Activated T-helper 2 cell treated with anti-CD3 and anti-CD28 coated beads, Interferon-gamma antibody, Interleukin-2, Interleukin-4, amounts not matched to agents 10 μg/mL and 5 μg/mL and 100 μg/mL, durations not matched to agents 14 hours and 24 hours and 36 hours (primary cell): ENCODE measurements at regions not wholly inside any gene's neighbourhood (a gene's known extent, or its start where the extent isn't known, plus 50 kb on each side); places are given as distances from the start of the nearest gene placed in this dataset.

Experiments used
- DNase-seq: peaks from one replicate; pipeline ENCODE4 v3.0.0; 2021; ENCODE audit warnings: low spot score
- H3K27ac Mint-ChIP-seq: one replicate; pipeline ENCODE4 v1.8.0; 2021; ENCODE audit warnings: mixed read lengths
- H3K27me3 Mint-ChIP-seq: one replicate; pipeline ENCODE4 v1.8.0; 2021; ENCODE audit warnings: low read depth, mixed read lengths
- H3K36me3 Mint-ChIP-seq: one replicate; pipeline ENCODE4 v1.8.0; 2021; ENCODE audit warnings: low read depth, mixed read lengths
- H3K4me1 Mint-ChIP-seq: one replicate; pipeline ENCODE4 v1.8.0; 2021; ENCODE audit warnings: low read depth, mixed read lengths
- H3K4me3 Mint-ChIP-seq: one replicate; pipeline ENCODE4 v1.8.0; 2021; ENCODE audit warnings: low read depth, mild to moderate bottlenecking, moderate library complexity, mixed read lengths
- H3K9me3 Mint-ChIP-seq: one replicate; pipeline ENCODE4 v1.8.0; 2021; ENCODE audit warnings: mixed read lengths
- intact Hi-C: fragments of 100-400 bp; cut with micrococcal nuclease; formaldehyde crosslinking; loops from one replicate; pipeline ENCODE4 v1.15.1; 2023

GRCh38 chr2:133906926-133907325, 338.7 kb upstream of the NCKAP5 start:
- no peak overlapping the region for H3K27ac Mint-ChIP-seq

GRCh38 chr2:133908171-133908570, 339.9 kb upstream of the NCKAP5 start:
- H3K27me3 Mint-ChIP-seq = no peaks in the 10 kb centered on the region
- no peak overlapping the region for H3K4me3 Mint-ChIP-seq
- no peaks in the 10 kb centered on the region for H3K36me3 Mint-ChIP-seq
- H3K27ac Mint-ChIP-seq = no peak overlapping the region
- DNase-seq = no peak
- H3K9me3 Mint-ChIP-seq = peaks cover 4% of the 10 kb centered on the region
- no peaks in the 10 kb centered on the region for H3K4me1 Mint-ChIP-seq
- intact Hi-C loops = no loop called here

More at GRCh38 chr2:133906926-133907325, 338.7 kb upstream of the NCKAP5 start:
- no peak for DNase-seq
- H3K9me3 Mint-ChIP-seq = peaks cover 4% of the 10 kb centered on the region
- intact Hi-C loops = no loop called here
- no peak overlapping the region for H3K4me3 Mint-ChIP-seq
- no peaks in the 10 kb centered on the region for H3K4me1 Mint-ChIP-seq
- H3K36me3 Mint-ChIP-seq = no peaks in the 10 kb centered on the region
- no peaks in the 10 kb centered on the region for H3K27me3 Mint-ChIP-seq

GRCh38 chr2:133918141-133918540, 335.7 kb upstream of the MGAT5 start:
- no peak overlapping the region for H3K4me3 Mint-ChIP-seq
- H3K27ac Mint-ChIP-seq = no peak overlapping the region
- no peaks in the 10 kb centered on the region for H3K27me3 Mint-ChIP-seq
- H3K36me3 Mint-ChIP-seq = no peaks in the 10 kb centered on the region
- H3K9me3 Mint-ChIP-seq = no peaks in the 10 kb centered on the region
- intact Hi-C loops = no loop called here
- H3K4me1 Mint-ChIP-seq = no peaks in the 10 kb centered on the region
- no peak for DNase-seq

GRCh38 chr2:133919285-133919684, 334.6 kb upstream of the MGAT5 start:
- Mint-ChIP-seq H3K4me3 (no peak overlapping the region), H3K4me1 (no peaks in the 10 kb centered on the region), H3K27me3 (no peaks in the 10 kb centered on the region), H3K27ac (no peak overlapping the region), H3K36me3 (no peaks in the 10 kb centered on the region), H3K9me3 (no peaks in the 10 kb centered on the region)
- DNase-seq = no peak
- intact Hi-C loops = no loop called here

GRCh38 chr2:133927894-133928293, 326.0 kb upstream of the MGAT5 start:
- intact Hi-C loops = no loop called here
- no peaks in the 10 kb centered on the region for H3K4me1 Mint-ChIP-seq
- no peaks in the 10 kb centered on the region for H3K9me3 Mint-ChIP-seq
- H3K27ac Mint-ChIP-seq = no peak overlapping the region
- no peak for DNase-seq
- H3K27me3 Mint-ChIP-seq = no peaks in the 10 kb centered on the region
- no peak overlapping the region for H3K4me3 Mint-ChIP-seq
- no peaks in the 10 kb centered on the region for H3K36me3 Mint-ChIP-seq

- Mint-ChIP-seq H3K4me3 (no peak overlapping the region), H3K9me3 (no peaks in the 10 kb centered on the region), H3K36me3 (no peaks in the 10 kb centered on the region), H3K27ac (no peak overlapping the region), H3K27me3 (no peaks in the 10 kb centered on the region), H3K4me1 (no peaks in the 10 kb centered on the region)
- DNase-seq = no peak
- intact Hi-C loops = no loop called here
Observed at GRCh38 chr2:133936096-133936495, 317.8 kb upstream of the MGAT5 start.

- Mint-ChIP-seq H3K27me3 (no peaks in the 10 kb centered on the region), H3K9me3 (no peaks in the 10 kb centered on the region), H3K27ac (no peak overlapping the region), H3K4me1 (no peaks in the 10 kb centered on the region), H3K4me3 (no peak overlapping the region), H3K36me3 (no peaks in the 10 kb centered on the region)
- no peak for DNase-seq
- intact Hi-C loops = no loop called here
Observed at GRCh38 chr2:133936601-133937000, 317.3 kb upstream of the MGAT5 start.

- no peaks in the 10 kb centered on the region for H3K9me3 Mint-ChIP-seq
- H3K4me3 Mint-ChIP-seq = no peak overlapping the region
- no peaks in the 10 kb centered on the region for H3K4me1 Mint-ChIP-seq
- no peak for DNase-seq
- H3K27me3 Mint-ChIP-seq = no peaks in the 10 kb centered on the region
- H3K27ac Mint-ChIP-seq = no peak overlapping the region
- H3K36me3 Mint-ChIP-seq = no peaks in the 10 kb centered on the region
- intact Hi-C loops = no loop called here
Observed at GRCh38 chr2:133937669-133938068, 316.2 kb upstream of the MGAT5 start.

- no peaks in the 10 kb centered on the region for H3K4me1 Mint-ChIP-seq
- no peaks in the 10 kb centered on the region for H3K9me3 Mint-ChIP-seq
- H3K27me3 Mint-ChIP-seq = peaks cover 3% of the 10 kb centered on the region
- H3K36me3 Mint-ChIP-seq = no peaks in the 10 kb centered on the region
- no peak overlapping the region for H3K27ac Mint-ChIP-seq
- intact Hi-C loops = no loop called here
- H3K4me3 Mint-ChIP-seq = no peak overlapping the region
- no peak for DNase-seq
Observed at GRCh38 chr2:133940134-133940533, 313.7 kb upstream of the MGAT5 start.

- no peak for DNase-seq
- Mint-ChIP-seq H3K27ac (no peak overlapping the region), H3K27me3 (peaks cover 3% of the 10 kb centered on the region), H3K36me3 (no peaks in the 10 kb centered on the region), H3K4me3 (no peak overlapping the region), H3K9me3 (no peaks in the 10 kb centered on the region), H3K4me1 (no peaks in the 10 kb centered on the region)
- intact Hi-C loops = no loop called here
Observed at GRCh38 chr2:133941666-133942065, 312.2 kb upstream of the MGAT5 start.

GRCh38 chr2:133942398-133942797, 311.5 kb upstream of the MGAT5 start:
- H3K4me3 Mint-ChIP-seq = no peak overlapping the region
- H3K27me3 Mint-ChIP-seq = peaks cover 3% of the 10 kb centered on the region
- H3K27ac Mint-ChIP-seq = no peak overlapping the region
- H3K4me1 Mint-ChIP-seq = no peaks in the 10 kb centered on the region
- no peaks in the 10 kb centered on the region for H3K9me3 Mint-ChIP-seq
- intact Hi-C loops = no loop called here
- no peak for DNase-seq
- no peaks in the 10 kb centered on the region for H3K36me3 Mint-ChIP-seq

- Mint-ChIP-seq H3K4me1 (no peaks in the 10 kb centered on the region), H3K27ac (no peak overlapping the region), H3K9me3 (no peaks in the 10 kb centered on the region), H3K27me3 (peaks cover 3% of the 10 kb centered on the region), H3K36me3 (no peaks in the 10 kb centered on the region), H3K4me3 (no peak overlapping the region)
- intact Hi-C loops = no loop called here
- DNase-seq = no peak
Observed at GRCh38 chr2:133943108-133943507, 310.8 kb upstream of the MGAT5 start.

- Mint-ChIP-seq H3K36me3 (no peaks in the 10 kb centered on the region), H3K27me3 (peaks cover 3% of the 10 kb centered on the region), H3K27ac (peak overlapping the region; percentile 33), H3K4me1 (no peaks in the 10 kb centered on the region), H3K9me3 (no peaks in the 10 kb centered on the region), H3K4me3 (no peak overlapping the region)
- DNase-seq = no peak
- intact Hi-C loops = no loop called here
Observed at GRCh38 chr2:133945089-133945488, 308.8 kb upstream of the MGAT5 start.

- H3K4me1 Mint-ChIP-seq = no peaks in the 10 kb centered on the region
- no peaks in the 10 kb centered on the region for H3K9me3 Mint-ChIP-seq
- H3K4me3 Mint-ChIP-seq = no peak overlapping the region
- H3K36me3 Mint-ChIP-seq = no peaks in the 10 kb centered on the region
- peaks cover 3% of the 10 kb centered on the region for H3K27me3 Mint-ChIP-seq
- intact Hi-C loops = no loop called here
- DNase-seq = no peak
- H3K27ac Mint-ChIP-seq = no peak overlapping the region
Observed at GRCh38 chr2:133947057-133947456, 306.8 kb upstream of the MGAT5 start.
